IMR-90 (cell line): ENCODE measurements at regions not wholly inside any gene's neighbourhood (a gene's known extent, or its start where the extent isn't known, plus 50 kb on each side); places are given as distances from the start of the nearest gene placed in this dataset.

Source experiments
- RAD21 ChIP-seq: IDR thresholded peaks from 2 replicates; pipeline ENCODE4 v1.6.1; 2012; ENCODE audit warnings: low read length, improper control_type of control experiment
- TF ChIP-seq, protein P1 (sequence below): conservative IDR thresholded peaks from 2 replicates; pipeline ENCODE4 v1.5.1; 2012; ENCODE audit warnings: mild to moderate bottlenecking, low read depth, low read length, improper control_type of control experiment

DNA sequence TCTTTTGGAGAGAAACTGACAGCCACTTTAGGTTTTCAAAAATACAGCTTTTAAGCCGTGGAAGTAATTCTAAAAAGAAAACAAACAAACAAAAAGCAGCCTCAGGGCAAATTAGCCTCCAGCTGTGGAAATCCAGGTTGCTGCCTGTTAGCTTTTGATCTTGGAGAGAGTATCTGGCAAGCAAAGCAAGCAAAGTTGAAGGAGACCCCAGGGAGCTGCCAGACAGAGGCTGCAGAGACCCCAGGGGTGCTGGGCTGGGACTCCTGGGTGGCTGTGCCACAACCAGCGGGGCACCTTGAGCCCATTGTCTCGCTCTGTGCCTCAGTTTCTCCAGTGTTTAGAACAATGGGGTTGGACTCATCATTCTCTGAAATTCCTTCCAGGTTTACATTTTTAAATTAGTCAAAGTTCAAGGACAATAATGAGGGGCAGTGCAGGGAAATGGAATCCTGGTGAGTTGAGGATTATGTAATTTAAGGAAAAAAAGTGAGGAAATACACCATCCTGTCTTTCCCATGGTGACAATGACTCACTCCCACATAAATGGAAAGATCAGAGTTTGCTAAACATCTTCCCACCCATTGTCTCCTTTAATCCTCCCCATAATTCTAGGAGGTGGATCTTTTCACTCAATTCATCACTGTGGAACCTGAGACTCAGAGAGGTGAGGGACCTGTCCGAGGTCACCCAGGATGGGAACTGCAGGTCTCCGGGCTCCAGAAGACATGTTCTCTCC lies 480.5 kb downstream of the MATN1 start:
- no peak for TF ChIP-seq RAD21
- TF ChIP-seq, protein P1, sequence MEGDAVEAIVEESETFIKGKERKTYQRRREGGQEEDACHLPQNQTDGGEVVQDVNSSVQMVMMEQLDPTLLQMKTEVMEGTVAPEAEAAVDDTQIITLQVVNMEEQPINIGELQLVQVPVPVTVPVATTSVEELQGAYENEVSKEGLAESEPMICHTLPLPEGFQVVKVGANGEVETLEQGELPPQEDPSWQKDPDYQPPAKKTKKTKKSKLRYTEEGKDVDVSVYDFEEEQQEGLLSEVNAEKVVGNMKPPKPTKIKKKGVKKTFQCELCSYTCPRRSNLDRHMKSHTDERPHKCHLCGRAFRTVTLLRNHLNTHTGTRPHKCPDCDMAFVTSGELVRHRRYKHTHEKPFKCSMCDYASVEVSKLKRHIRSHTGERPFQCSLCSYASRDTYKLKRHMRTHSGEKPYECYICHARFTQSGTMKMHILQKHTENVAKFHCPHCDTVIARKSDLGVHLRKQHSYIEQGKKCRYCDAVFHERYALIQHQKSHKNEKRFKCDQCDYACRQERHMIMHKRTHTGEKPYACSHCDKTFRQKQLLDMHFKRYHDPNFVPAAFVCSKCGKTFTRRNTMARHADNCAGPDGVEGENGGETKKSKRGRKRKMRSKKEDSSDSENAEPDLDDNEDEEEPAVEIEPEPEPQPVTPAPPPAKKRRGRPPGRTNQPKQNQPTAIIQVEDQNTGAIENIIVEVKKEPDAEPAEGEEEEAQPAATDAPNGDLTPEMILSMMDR: no peak
